Stimulated activated CD4-positive, alpha-beta T cell treated with anti-CD3 and anti-CD28 coated beads, Interleukin-2, amount 100 ng/mL, for 24 hours (primary cell): ENCODE measurements at regions not wholly inside any gene's neighbourhood (a gene's known extent, or its start where the extent isn't known, plus 50 kb on each side); places are given as distances from the start of the nearest gene placed in this dataset.

ENCODE experiments used
- DNase-seq, 2 donors: peaks; one replicate each; pipeline ENCODE4 v3.0.0-alpha.2; 2020

- DNase-seq, result no peak
These were observed 115.9 kb downstream of the OMA1 start for GRCh38 chr1:58430421-58431275.

- DNase-seq, result no peak
These were observed 119.6 kb downstream of the OMA1 start for GRCh38 chr1:58426918-58427317.

GRCh38 chr1:58422436-58422835 is 124.1 kb downstream of the OMA1 start:
- DNase-seq, result no peak

DNA sequence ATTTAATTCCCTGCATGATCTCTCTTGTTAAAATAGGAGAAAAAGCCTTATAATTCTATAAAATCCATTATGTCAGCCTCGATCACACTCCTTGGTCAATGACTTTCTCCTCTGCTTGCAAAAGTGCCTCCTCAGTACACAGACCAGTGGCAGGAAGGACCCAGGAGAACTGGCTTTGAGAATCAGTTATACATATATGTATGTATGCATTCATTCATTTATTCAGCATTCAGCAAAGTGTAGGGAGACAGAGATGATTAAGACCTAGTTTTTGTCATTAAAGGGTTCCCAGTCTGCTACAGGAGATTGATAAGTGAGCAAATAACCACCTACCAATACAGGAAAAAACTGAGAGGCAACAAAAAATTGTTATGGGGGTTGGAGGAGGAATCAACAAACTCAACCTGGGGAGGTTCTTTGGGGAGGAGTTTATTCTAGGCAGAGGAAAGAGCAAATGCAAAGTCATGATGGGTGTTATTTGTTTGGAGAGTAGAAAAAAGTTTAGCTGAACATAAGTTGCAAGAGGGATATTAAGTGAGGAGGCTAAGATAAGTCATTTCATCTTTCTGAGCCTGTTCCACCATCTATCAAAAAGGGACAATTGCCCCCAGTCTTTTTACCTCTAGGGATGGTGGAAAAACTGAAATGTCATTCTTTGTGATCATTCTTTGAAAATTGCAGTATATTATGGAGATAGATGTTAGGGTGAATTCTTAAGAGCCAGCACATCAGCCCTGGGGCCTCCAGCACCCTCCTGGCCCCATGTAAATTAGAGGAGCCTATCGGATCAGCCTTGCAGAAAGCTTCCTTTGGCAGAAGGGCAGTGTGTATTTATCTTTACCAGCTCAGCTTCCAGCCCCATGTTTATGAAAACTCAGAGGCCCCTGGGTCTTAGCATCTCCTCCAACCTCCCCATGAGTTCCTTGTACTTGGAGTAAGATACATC is 128.0 kb downstream of the OMA1 start:
- no peak for DNase-seq

- no peak for DNase-seq
These were observed 134.4 kb downstream of the OMA1 start for GRCh38 chr1:58412071-58412580.

- DNase-seq, result no peak
These were observed 136.6 kb downstream of the OMA1 start for GRCh38 chr1:58409890-58410289.

GRCh38 chr1:58409336-58409735 is 137.2 kb downstream of the OMA1 start:
- DNase-seq, result no peak

DNA sequence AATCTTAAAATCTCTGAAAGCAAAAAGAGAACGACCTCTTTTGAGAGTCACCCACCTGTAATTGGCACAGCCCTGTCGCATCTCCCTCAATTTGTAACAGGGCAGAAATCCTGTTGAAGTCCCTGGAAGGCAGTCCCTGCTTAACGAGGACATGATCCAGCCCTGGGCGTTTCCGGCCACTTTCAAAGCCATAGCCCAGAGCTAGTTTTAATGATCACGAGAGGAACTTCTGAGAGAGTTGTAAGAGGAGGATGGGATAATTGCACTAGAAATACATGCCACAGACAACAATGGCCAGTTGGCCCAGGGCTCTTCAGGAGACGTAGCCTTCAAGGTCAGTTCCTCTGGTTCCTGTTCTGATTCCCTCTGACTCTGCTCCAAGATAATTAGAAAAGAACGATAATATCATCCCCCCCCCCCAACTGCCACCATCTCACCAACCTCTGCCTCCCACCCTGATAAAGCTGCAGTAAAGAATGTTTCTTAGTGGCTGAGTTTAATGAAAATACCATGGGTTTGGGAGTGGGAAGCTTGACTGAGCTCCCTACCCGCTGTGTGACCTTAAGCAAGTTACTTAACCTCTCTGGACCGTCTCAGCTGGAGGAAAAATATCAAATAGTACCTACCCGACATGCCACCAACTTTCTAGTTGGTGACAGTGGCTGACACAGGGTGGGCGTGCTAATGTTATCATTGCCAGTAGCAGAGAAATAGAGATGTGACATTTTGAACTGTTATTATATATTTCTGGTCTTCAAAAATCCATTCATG is 140.0 kb downstream of the OMA1 start:
- DNase-seq, result no peak

- DNase-seq, result no peak
These were observed 140.9 kb downstream of the OMA1 start for GRCh38 chr1:58405660-58406059.

GRCh38 chr1:58403894-58404293 is 142.6 kb downstream of the OMA1 start:
- DNase-seq, result no peak

GRCh38 chr1:58402444-58402843 is 144.1 kb downstream of the OMA1 start:
- DNase-seq, result no peak

DNA sequence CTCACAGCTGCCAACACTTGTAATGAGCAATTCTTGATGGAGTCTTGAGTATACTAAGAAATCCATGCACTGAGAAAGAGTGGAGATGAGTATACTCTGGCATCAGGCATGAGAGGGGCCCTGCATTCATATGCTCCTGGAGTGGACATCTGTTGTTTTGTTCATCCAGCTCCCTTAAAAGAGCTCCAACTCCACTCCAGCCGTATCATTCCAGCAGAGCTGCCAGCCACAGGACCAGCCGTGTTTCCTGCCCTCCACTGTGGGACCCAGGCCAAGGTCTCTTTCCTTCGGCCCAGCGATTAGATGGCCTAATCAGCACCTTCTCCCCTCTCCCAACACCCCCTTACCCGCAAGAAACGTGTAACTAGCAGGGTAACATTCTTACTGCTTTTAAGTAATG is 144.5 kb downstream of the OMA1 start:
- DNase-seq, result no peak

GRCh38 chr1:58399176-58399575 is 147.3 kb downstream of the OMA1 start:
- no peak for DNase-seq

DNA sequence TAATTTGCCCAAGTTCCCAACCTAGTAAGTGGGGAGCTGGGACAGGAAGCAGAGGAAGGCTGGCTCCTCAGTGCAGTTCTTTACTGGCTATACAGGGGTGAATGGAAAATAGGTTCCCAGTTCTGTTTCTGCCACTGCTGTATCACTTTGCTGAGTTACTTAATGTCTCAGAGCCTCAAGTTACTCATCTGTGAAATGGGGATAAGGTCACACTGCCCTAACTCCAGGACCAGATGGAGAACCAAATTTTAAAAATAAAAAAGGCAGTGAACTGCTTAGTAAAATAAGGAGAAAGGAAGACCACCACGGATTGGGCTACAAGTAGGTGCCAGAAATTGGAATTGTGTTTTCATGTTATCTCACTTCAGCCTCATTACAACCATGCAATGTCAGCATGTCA is 147.8 kb downstream of the OMA1 start:
- DNase-seq, result no peak

DNA sequence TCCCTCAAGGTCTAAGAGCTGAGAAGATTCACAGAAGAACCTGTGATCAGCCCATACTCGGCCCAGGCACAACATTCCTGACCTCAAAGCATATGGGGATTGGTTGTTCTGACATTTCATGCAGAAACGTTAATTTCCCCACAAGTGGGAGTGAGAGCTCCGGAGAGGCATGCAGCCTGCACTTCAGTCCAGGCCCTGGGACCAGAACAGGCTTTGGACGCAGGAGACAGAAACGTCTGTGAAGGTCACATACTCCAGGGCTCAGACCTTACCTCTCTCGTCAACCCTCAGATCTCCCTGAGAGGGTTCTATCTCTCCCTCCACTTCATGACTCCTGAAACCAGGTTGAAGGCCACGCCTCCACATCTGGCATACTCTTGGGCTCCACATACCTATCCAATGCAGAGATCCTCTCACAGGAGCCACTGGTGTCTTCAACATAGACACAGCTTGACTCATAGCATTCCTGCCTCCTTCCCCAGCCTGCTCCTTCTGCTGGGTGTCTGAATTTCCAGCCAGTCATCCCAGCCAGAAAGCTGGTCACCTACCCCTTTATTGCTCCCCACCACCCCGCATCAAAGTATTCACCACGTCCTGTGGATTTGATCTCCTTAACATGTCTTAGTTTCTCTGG is 149.2 kb downstream of the OMA1 start:
- DNase-seq, result no peak

DNA sequence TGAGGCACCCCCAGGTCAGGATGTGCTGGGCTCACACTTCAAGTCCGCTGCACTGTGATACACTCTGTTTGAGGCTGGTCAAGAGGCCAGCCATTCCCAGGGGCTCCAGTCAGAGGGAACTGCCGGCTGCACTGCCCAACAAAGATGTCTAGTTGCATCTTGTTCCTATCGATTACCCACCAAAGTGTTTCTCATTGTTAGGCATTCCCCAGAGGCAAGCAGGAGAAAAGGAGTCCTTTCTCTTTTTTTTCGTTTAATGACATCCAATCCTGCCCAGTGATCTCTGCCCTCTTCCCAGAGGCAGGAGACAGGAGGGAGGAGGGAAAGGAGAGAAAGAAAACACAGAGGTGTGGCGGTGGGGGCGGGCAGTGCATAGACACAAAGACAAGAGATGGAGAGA is 150.4 kb downstream of the OMA1 start:
- no peak for DNase-seq

- DNase-seq, result no peak
These were observed 151.2 kb downstream of the OMA1 start for GRCh38 chr1:58395355-58395754.

- DNase-seq, result no peak
These were observed 154.4 kb downstream of the OMA1 start for GRCh38 chr1:58392083-58392482.

- no peak for DNase-seq
These were observed 155.0 kb downstream of the OMA1 start for GRCh38 chr1:58391514-58391913.

GRCh38 chr1:58391056-58391455 is 155.5 kb downstream of the OMA1 start:
- DNase-seq, result no peak

DNA sequence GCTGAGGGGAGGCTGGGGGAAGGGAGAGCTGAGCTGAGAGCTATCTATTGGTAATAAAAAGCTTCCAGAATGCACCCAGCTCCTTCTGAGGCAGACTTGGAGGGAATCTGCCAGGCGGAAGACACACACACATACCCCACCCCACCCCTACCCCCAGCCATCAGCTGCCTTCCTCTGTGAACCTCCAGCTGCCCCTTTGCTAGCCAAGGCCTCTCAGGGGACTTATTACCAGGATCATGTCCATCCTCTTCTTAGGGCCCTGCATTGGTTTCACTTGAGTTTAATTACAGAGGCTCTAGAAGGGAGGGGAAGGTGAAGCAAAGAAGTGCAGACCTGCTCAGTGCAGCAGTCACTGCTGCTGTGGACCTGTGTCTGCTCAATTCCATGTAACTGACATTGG is 156.4 kb downstream of the OMA1 start:
- DNase-seq, result no peak

DNA sequence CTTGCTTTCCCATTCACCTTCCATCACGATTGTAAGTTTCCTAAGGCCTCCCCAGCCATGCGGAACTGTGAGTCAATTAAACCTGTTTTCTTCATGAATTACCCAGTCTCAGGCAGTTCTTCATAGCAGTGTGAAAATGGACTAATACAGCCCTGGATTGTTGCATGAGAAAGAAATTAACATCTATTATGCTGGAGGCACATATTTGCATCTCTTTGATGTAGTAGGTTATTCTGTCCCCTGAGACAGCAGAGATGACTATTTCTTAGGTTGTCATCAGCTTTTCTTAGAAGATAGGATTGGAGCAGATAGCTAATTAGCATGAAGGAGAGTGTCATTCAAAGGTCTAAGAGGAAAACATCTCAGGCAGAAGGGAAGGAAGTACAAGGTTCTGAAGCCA is 166.2 kb downstream of the OMA1 start:
- DNase-seq, result no peak
